SU-DHL-6 (cell line): ENCODE measurements at regions not wholly inside any gene's neighbourhood (a gene's known extent, or its start where the extent isn't known, plus 50 kb on each side); places are given as distances from the start of the nearest gene placed in this dataset.

Source experiments
- CTCF ChIP-seq: fragments of 200-600 bp; sonication (generic); IDR thresholded peaks from one replicate; pipeline ENCODE4 v1.5.1; 2017; ENCODE audit warnings: antibody characterized with exemption, mild to moderate bottlenecking, low read length, moderate library complexity; ENCODE audit not compliant: insufficient read depth, poor library complexity, severe bottlenecking
- EZH2phosphoT487 ChIP-seq: fragments of 200-600 bp; sonication (generic), shearing (Covaris generic); conservative IDR thresholded peaks from 2 replicates; pipeline ENCODE4 v1.6.1; 2018; ENCODE audit warnings: mild to moderate bottlenecking, antibody characterized with exemption, low read length, moderate library complexity, mixed read lengths

DNA sequence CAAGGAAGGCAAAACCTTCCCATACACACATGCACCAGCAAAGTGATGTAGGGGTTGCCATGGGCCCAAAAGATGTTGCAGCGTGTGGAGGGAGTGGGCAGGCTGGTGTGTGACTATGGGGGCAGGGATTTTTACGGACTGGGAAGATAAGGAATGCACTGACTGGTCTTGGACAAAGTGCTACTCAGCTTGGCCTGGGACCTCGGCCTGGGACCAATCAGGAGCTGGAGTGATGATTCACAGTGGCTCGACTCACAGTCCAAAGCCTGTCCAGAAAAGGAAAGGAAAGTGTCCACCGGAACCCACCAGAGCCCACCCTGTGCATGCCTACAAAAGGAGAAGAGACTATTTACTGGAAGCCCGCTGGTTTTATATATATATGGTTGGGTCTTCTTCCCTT lies 567.0 kb upstream of the GNPDA2 start:
- no peak for TF ChIP-seq CTCF
- TF ChIP-seq EZH2phosphoT487: no peak
